GM12878 (cell line): ENCODE measurements at regions not wholly inside any gene's neighbourhood (a gene's known extent, or its start where the extent isn't known, plus 50 kb on each side); places are given as distances from the start of the nearest gene placed in this dataset. TPM values are rescaled to one million over a fixed set of nuclear protein-coding genes. Genes with fewer than 3 reads are reported as not detected.

Experiments used
- ATAC-seq: fragments of 200-7000 bp; cut with Tn5 transposase; 3 replicates; pipeline ENCODE4 v1.9.1; 2020; ENCODE audit warnings: mild to moderate bottlenecking, moderate library complexity
- BruUV-seq: library from RNA; stranded (reverse); fragments of 400-500 nt; replicated peaks from 2 replicates; lab custom pipeline; 2021; lab: Mats Ljungman, UMichigan
- CTCF ChIA-PET: fragments of 300-600 bp; sonication (Branson Sonifier 250); formaldehyde crosslinking; extraction: SDS; loops from one replicate; lab custom pipeline; 2021; ENCODE audit warnings: inconsistent platforms; lab: Yijun Ruan, JAX
- POLR2A ChIA-PET: fragments of 350-600 bp; formaldehyde crosslinking; extraction: SDS; loops from one replicate; lab custom pipeline; 2021; ENCODE audit warnings: inconsistent platforms; lab: Charles Lee
- RAD21 ChIA-PET: fragments of 300-600 bp; sonication (Branson Sonifier 250); formaldehyde crosslinking; loops from one replicate; lab custom pipeline; 2023; ENCODE audit warnings: antibody characterized with exemption; ENCODE audit not compliant: unreplicated experiment; lab: Charles Lee
- SMC1A ChIA-PET: fragments of 300-600 bp; sonication (Branson Sonifier 250); formaldehyde crosslinking; loops from one replicate; lab custom pipeline; 2023; ENCODE audit not compliant: unreplicated experiment, uncharacterized antibody; lab: Charles Lee
- DNase-seq: peaks from one replicate; pipeline ENCODE4 v3.0.0-alpha.2; 2011; ENCODE audit warnings: low read depth, low spot score
- FAIRE-seq: peaks from 3 replicates; lab custom pipeline; 2011; peaks lifted over from hg19 to GRCh38; lab: Jason Lieb, UNC
- H2AFZ ChIP-seq: 2 replicates; pipeline ENCODE4 v1.6.0; 2011; ENCODE audit warnings: low read depth, low read length, control low read depth; ENCODE audit not compliant: control insufficient read depth
- H3K27ac ChIP-seq: 2 replicates; pipeline ENCODE4 v1.5.1; 2011; ENCODE audit warnings: control low read depth; ENCODE audit not compliant: control insufficient read depth, insufficient read depth
- H3K27me3 ChIP-seq, 2 experiments: replicated peaks in 1 of 2; 2 replicates each; pipeline versions ENCODE4 v1.6.0 to v1.6.1; 2011; ENCODE audit warnings: low read length in 1 of 2; ENCODE audit not compliant: control insufficient read depth in 2 of 2, insufficient read depth in 2 of 2
- H3K36me3 ChIP-seq, 2 experiments: 2 replicates each; pipeline ENCODE4 v1.5.1; 2011; ENCODE audit warnings: low read length in 1 of 2; ENCODE audit not compliant: control insufficient read depth in 2 of 2, insufficient read depth in 2 of 2
- H3K4me1 ChIP-seq: 2 replicates; pipeline ENCODE4 v1.6.1; 2011; ENCODE audit warnings: mild to moderate bottlenecking, low read length, moderate library complexity, mixed read lengths; ENCODE audit not compliant: control insufficient read depth, insufficient read depth
- H3K4me2 ChIP-seq: 2 replicates; pipeline ENCODE4 v1.6.0; 2011; ENCODE audit warnings: control low read depth; ENCODE audit not compliant: control insufficient read depth, insufficient read depth
- H3K4me3 ChIP-seq: fragments of 200-600 bp; sonication (generic); 2 replicates; pipeline ENCODE4 v1.5.1; 2016
- H3K79me2 ChIP-seq: 2 replicates; pipeline ENCODE4 v1.6.0; 2011; ENCODE audit warnings: low read length; ENCODE audit not compliant: control insufficient read depth, insufficient read depth
- H3K9ac ChIP-seq: 2 replicates; pipeline ENCODE4 v1.8.0; 2011; ENCODE audit warnings: low read length, control low read depth, mixed read lengths; ENCODE audit not compliant: control insufficient read depth, insufficient read depth
- H3K9me3 ChIP-seq: replicated peaks from 3 replicates; pipeline ENCODE4 v1.5.1; 2011; ENCODE audit warnings: mild to moderate bottlenecking, low read length; ENCODE audit not compliant: control insufficient read depth, insufficient read depth
- H4K20me1 ChIP-seq: 2 replicates; pipeline ENCODE4 v1.6.0; 2011; ENCODE audit not compliant: control insufficient read depth, insufficient read depth
- BMI1 ChIP-seq: fragments of 450-650 bp; IDR thresholded peaks from 2 replicates; pipeline ENCODE4 v1.6.1; 2016; ENCODE audit warnings: mild to moderate bottlenecking, moderate library complexity, borderline replicate concordance
- HCFC1 ChIP-seq: fragments of 150-350 bp; IDR thresholded peaks from 2 replicates; pipeline ENCODE4 v1.6.1; 2014; ENCODE audit warnings: low read length
- SREBF1 ChIP-seq: IDR thresholded peaks from 2 replicates; pipeline ENCODE4 v1.6.1; 2012; ENCODE audit warnings: mild to moderate bottlenecking, low read length
- WGBS: methylation state at CpG from one replicate; pipeline ENCODE4 v1.1.6; 2016; ENCODE audit warnings: low lambda C conversion rate; ENCODE audit not compliant: insufficient replicate concordance, insufficient coverage; ENCODE audit errors: missing lambda C conversion rate; 5-methylcytosine and 5-hydroxymethylcytosine counted together
- in situ Hi-C: fragments of 300-500 bp; cut with MboI; formaldehyde crosslinking; loops from 9 replicates; pipeline ENCODE4 v1.14.3; 2018; ENCODE audit warnings: mixed read lengths
- intact Hi-C: fragments of 100-400 bp; cut with micrococcal nuclease; formaldehyde crosslinking; loops from one replicate; pipeline ENCODE4 v1.14.2; 2022; ENCODE audit not compliant: unreplicated experiment
- small RNA-seq: library from RNA; depleted of rRNA; stranded (forward); fragments of <200 nt; gene quantifications from one replicate; pipeline ENCODE3, GENCODE V24; 2014

DNA sequence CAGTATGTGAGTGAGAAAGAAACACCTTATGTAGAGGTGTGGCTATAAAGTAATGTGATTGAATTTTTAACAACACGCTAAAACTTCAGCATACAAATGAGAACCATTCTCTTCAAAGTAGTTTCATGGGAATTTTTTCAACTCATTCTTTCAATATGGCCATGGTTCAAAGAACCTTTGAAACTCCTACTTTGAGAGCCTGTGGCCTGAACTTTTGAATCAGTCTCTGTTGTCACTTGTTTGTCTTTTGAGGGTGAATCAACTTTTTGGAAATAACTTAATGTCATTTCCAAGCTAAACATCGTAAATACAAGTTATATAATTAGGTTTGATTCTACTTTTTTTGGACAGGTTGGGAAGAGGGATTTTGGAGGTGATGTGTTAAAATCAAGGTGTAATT lies 49.9 kb upstream of the CASK start:
- POLR2A ChIA-PET = no interaction called here

More for the DNA sequence above, 49.9 kb upstream of the CASK start:
- Histone ChIP-seq H3K9ac (no peak overlapping the region), H2AFZ (no peak overlapping the region), H3K4me3 (no peak overlapping the region), H3K36me3 (no peaks in the 10 kb centered on the region), H3K4me2 (no peak overlapping the region), H3K27me3 (no peaks in the 10 kb centered on the region), H3K4me1 (no peaks in the 10 kb centered on the region), H4K20me1 (no peaks in the 10 kb centered on the region), H3K27ac (no peak overlapping the region), H3K79me2 (no peaks in the 10 kb centered on the region), H3K9me3 (no peaks in the 10 kb centered on the region)
- ATAC-seq (no peak), FAIRE-seq (no peak), DNase-seq (no peak)
- TF ChIP-seq HCFC1 (no peak), BMI1 (no peak), SREBF1 (no peak)
- CTCF ChIA-PET = no interaction called here
- intact Hi-C loops (no loop called here), in situ Hi-C loops (no loop called here)
- RAD21 ChIA-PET = no interaction called here
- SMC1A ChIA-PET = no interaction called here
- WGBS = 0% methylated on average over 2 of the region's 2 CpGs
- BruUV-seq = no TSS peak

Small RNA genes lying in the stretch of these regions (small RNA-seq; reads per million reads assigned to genes)
- not detected for gene RNU6-1124P
- gene RNU6-630P = not detected
- gene Z92545.1 = not detected
